Neural progenitor cell (in vitro differentiated cells): ENCODE measurements at regions not wholly inside any gene's neighbourhood (a gene's known extent, or its start where the extent isn't known, plus 50 kb on each side); places are given as distances from the start of the nearest gene placed in this dataset.
"Not testable (repeated sequence)": the region's sequence is repeated elsewhere in the genome, so short reads cannot be mapped to it uniquely, and the experiment has no call there.

ENCODE experiments used
- DNase-seq: peaks from one replicate; pipeline ENCODE4 v3.0.0-alpha.2; 2016; ENCODE audit warnings: low spot score
- H2AFZ ChIP-seq: fragments of 200-600 bp; sonication (generic); replicated peaks from 2 replicates; pipeline ENCODE4 v1.6.1; 2016; ENCODE audit warnings: antibody characterized with exemption
- H3F3A ChIP-seq: fragments of 200-600 bp; sonication (generic); 2 replicates; pipeline ENCODE4 v1.6.1; 2016; ENCODE audit warnings: antibody characterized with exemption, low read depth
- H3K27ac ChIP-seq: fragments of 200-600 bp; sonication (generic); 2 replicates; pipeline ENCODE4 v1.5.1; 2016; ENCODE audit warnings: mild to moderate bottlenecking
- H3K27me3 ChIP-seq: fragments of 200-600 bp; sonication (generic); 2 replicates; pipeline ENCODE4 v1.6.1; 2016; ENCODE audit warnings: mild to moderate bottlenecking, moderate library complexity
- H3K36me3 ChIP-seq: fragments of 200-600 bp; sonication (generic); 2 replicates; pipeline ENCODE4 v1.5.1; 2016
- H3K4me1 ChIP-seq: fragments of 200-600 bp; sonication (generic); 2 replicates; pipeline ENCODE4 v1.6.1; 2016; ENCODE audit warnings: mixed run types
- H3K4me2 ChIP-seq: fragments of 200-600 bp; sonication (generic); 2 replicates; pipeline ENCODE4 v1.6.1; 2016
- H3K4me3 ChIP-seq: fragments of 200-600 bp; sonication (generic); 2 replicates; pipeline ENCODE4 v1.5.1; 2016
- H3K79me2 ChIP-seq: fragments of 200-600 bp; sonication (generic); 2 replicates; pipeline ENCODE4 v1.6.1; 2016; ENCODE audit warnings: low read depth
- H3K9ac ChIP-seq: fragments of 200-600 bp; sonication (generic); 2 replicates; pipeline ENCODE4 v1.6.1; 2016
- H3K9me3 ChIP-seq: fragments of 200-600 bp; sonication (generic); 2 replicates; pipeline ENCODE4 v1.5.1; 2016; ENCODE audit warnings: low read depth
- H4K20me1 ChIP-seq: fragments of 200-600 bp; sonication (generic); 2 replicates; pipeline ENCODE4 v1.6.1; 2016; ENCODE audit warnings: low read depth
- H3K27ac Mint-ChIP-seq: 3 replicates; pipeline ENCODE4 v1.8.0; 2021; ENCODE audit warnings: mixed read lengths
- H3K27me3 Mint-ChIP-seq: 2 replicates; pipeline ENCODE4 v1.8.0; 2022; ENCODE audit warnings: low read depth, mild to moderate bottlenecking, inconsistent platforms, moderate library complexity, mixed read lengths; ENCODE audit not compliant: insufficient read depth
- H3K36me3 Mint-ChIP-seq: 3 replicates; pipeline ENCODE4 v1.8.0; 2021; ENCODE audit warnings: mixed read lengths
- H3K4me1 Mint-ChIP-seq: 3 replicates; pipeline ENCODE4 v1.8.0; 2021; ENCODE audit warnings: mixed read lengths
- H3K4me3 Mint-ChIP-seq: 3 replicates; pipeline ENCODE4 v1.8.0; 2021; ENCODE audit warnings: mild to moderate bottlenecking, moderate library complexity, mixed read lengths
- H3K9me3 Mint-ChIP-seq: 3 replicates; pipeline ENCODE4 v1.8.0; 2020; ENCODE audit warnings: mixed read lengths
- EZH2 ChIP-seq: fragments of 200-600 bp; sonication (generic); IDR thresholded peaks from 2 replicates; pipeline ENCODE4 v1.6.1; 2017; ENCODE audit warnings: antibody characterized with exemption, mild to moderate bottlenecking, moderate library complexity
- EZH2phosphoT487 ChIP-seq: fragments of 200-600 bp; sonication (generic); IDR thresholded peaks from 2 replicates; pipeline ENCODE4 v1.6.1; 2017; ENCODE audit warnings: antibody characterized with exemption
- TF ChIP-seq, protein P1 (sequence below): fragments of 200-600 bp; sonication (generic); IDR thresholded peaks from 2 replicates; pipeline ENCODE4 v1.5.1; 2017; ENCODE audit warnings: antibody characterized with exemption, mild to moderate bottlenecking

DNA sequence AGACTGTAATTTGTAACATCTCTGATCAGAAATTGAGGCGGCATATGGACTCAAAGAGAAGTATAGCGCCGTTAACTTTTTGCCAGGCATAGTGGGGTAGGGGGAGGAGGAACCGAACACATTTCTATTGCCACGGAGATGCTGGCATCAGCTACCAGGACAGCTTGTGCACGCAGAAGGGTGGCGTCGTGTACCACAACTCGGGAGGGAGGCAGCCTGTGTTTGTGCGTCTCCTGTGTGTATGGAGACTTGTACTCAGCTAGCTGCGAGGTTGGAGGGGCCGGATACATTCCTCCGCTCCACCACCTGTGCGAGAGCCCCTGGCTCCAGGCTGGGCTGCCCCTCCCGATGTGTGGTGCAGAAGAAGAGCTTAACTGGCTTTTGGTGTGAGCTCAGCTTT is 634.8 kb downstream of the TYW1 start:
- peaks cover 5% of the 10 kb centered on the region for H3K27me3 Mint-ChIP-seq
- peaks cover 4% of the 10 kb centered on the region for H3K9me3 Mint-ChIP-seq
- H3K4me3 Mint-ChIP-seq = no peak overlapping the region
- no peak overlapping the region for H3K9ac ChIP-seq
- peaks cover 21% of the 10 kb centered on the region for H3K4me1 Mint-ChIP-seq
- peak; percentile 27 for DNase-seq
- H3K27me3 ChIP-seq = no peaks in the 10 kb centered on the region
- no peaks in the 10 kb centered on the region for H3K36me3 Mint-ChIP-seq
- H3K27ac ChIP-seq = no peak overlapping the region
- no peaks in the 10 kb centered on the region for H3K9me3 ChIP-seq
- no peaks in the 10 kb centered on the region for H4K20me1 ChIP-seq
- H3K36me3 ChIP-seq = no peaks in the 10 kb centered on the region
- H3F3A ChIP-seq = peaks cover 7% of the 10 kb centered on the region
- H3K79me2 ChIP-seq = no peaks in the 10 kb centered on the region
- no peak overlapping the region for H2AFZ ChIP-seq
- TF ChIP-seq, protein P1, sequence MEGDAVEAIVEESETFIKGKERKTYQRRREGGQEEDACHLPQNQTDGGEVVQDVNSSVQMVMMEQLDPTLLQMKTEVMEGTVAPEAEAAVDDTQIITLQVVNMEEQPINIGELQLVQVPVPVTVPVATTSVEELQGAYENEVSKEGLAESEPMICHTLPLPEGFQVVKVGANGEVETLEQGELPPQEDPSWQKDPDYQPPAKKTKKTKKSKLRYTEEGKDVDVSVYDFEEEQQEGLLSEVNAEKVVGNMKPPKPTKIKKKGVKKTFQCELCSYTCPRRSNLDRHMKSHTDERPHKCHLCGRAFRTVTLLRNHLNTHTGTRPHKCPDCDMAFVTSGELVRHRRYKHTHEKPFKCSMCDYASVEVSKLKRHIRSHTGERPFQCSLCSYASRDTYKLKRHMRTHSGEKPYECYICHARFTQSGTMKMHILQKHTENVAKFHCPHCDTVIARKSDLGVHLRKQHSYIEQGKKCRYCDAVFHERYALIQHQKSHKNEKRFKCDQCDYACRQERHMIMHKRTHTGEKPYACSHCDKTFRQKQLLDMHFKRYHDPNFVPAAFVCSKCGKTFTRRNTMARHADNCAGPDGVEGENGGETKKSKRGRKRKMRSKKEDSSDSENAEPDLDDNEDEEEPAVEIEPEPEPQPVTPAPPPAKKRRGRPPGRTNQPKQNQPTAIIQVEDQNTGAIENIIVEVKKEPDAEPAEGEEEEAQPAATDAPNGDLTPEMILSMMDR = no peak
- TF ChIP-seq EZH2phosphoT487 (no peak), EZH2 (no peak)
- no peak overlapping the region for H3K4me3 ChIP-seq
- H3K4me2 ChIP-seq = peak overlapping the region; percentile 1
- no peak overlapping the region for H3K27ac Mint-ChIP-seq
- peaks cover 15% of the 10 kb centered on the region for H3K4me1 ChIP-seq

DNA sequence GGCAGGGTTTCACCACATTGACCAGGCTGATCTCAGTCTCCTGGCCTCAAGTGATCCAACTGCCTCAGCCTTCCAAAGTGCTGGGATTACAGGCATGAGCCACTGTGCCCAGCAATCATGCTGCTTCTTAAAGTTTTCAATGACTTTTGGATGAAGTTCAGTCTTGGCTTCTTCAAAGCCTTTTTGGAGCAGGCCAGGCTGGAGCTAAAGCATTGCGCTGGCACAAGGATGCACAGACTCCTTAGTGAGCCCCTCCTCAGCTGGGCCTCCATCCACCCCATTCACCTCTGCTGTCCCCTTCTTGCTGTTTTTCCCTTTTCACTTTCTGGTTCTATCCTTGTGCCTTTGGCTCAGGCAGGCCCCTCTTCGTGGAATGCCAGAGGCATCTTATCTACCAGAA is 638.6 kb downstream of the TYW1 start:
- H3K4me3 Mint-ChIP-seq = no peak overlapping the region
- Histone ChIP-seq H3K79me2 (no peaks in the 10 kb centered on the region), H3K9ac (no peak overlapping the region), H2AFZ (no peak overlapping the region), H3K4me3 (no peak overlapping the region), H3K27me3 (no peaks in the 10 kb centered on the region), H3F3A (no peaks in the 10 kb centered on the region), H3K4me2 (no peak overlapping the region), H3K27ac (no peak overlapping the region), H3K4me1 (peaks cover 11% of the 10 kb centered on the region), H3K9me3 (no peaks in the 10 kb centered on the region), H3K36me3 (no peaks in the 10 kb centered on the region), H4K20me1 (no peaks in the 10 kb centered on the region)
- DNase-seq = no peak
- peaks cover 15% of the 10 kb centered on the region for H3K4me1 Mint-ChIP-seq
- H3K27ac Mint-ChIP-seq = no peak overlapping the region
- H3K27me3 Mint-ChIP-seq = peaks cover 2% of the 10 kb centered on the region
- H3K36me3 Mint-ChIP-seq = no peaks in the 10 kb centered on the region
- TF ChIP-seq EZH2phosphoT487 (no peak), EZH2 (no peak)
- TF ChIP-seq, protein P1 = no peak
- H3K9me3 Mint-ChIP-seq = peaks cover 5% of the 10 kb centered on the region

DNA sequence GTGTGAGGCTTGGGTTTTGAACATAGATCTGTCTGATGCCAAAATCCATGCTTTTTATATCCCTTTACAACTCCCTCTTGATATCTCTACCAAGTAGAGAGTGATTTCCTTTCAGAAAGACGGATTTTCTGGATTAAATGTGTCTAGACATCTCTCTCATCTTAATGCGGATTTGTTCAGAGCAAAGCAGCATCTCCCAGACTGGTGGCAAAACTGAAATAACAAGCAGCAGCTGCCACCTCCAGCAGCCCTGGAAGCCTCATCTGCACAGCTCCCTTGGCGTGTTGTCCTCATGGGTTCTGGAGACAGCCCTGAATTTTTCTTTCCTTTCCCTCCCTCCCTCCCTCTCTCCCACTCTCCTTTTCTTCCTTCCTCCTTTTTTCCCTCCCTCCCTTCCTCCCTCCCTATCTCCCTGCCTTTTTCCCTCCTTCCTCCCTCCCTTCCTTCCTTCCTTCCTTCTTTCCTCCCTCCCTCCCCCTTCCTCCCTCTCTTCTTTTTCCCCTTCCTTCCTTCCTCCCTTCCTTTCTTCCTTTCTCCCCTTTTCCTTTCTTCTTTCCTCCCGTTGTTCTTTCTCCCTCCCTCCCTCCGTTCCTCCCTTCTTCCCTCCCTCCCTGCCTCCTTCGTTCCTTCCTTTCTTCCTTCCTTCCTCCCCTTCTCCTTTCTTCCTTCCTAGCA is 639.9 kb downstream of the TYW1 start:
- Histone ChIP-seq H3K27me3 (no peaks in the 10 kb centered on the region), H3K9ac (no peak overlapping the region), H3F3A (no peaks in the 10 kb centered on the region), H3K79me2 (no peaks in the 10 kb centered on the region), H3K4me1 (no peaks in the 10 kb centered on the region), H3K27ac (no peak overlapping the region), H3K4me3 (no peak overlapping the region), H4K20me1 (no peaks in the 10 kb centered on the region), H3K4me2 (no peak overlapping the region), H2AFZ (peak overlapping the region; percentile 87), H3K9me3 (no peaks in the 10 kb centered on the region), H3K36me3 (no peaks in the 10 kb centered on the region)
- DNase-seq = no peak
- H3K4me1 Mint-ChIP-seq = peaks cover 3% of the 10 kb centered on the region
- no peak overlapping the region for H3K4me3 Mint-ChIP-seq
- peak overlapping the region; percentile 70 for H3K27ac Mint-ChIP-seq
- H3K27me3 Mint-ChIP-seq = peaks cover 4% of the 10 kb centered on the region
- TF ChIP-seq EZH2phosphoT487 = no peak
- peaks cover 5% of the 10 kb centered on the region for H3K9me3 Mint-ChIP-seq
- H3K36me3 Mint-ChIP-seq = no peaks in the 10 kb centered on the region

DNA sequence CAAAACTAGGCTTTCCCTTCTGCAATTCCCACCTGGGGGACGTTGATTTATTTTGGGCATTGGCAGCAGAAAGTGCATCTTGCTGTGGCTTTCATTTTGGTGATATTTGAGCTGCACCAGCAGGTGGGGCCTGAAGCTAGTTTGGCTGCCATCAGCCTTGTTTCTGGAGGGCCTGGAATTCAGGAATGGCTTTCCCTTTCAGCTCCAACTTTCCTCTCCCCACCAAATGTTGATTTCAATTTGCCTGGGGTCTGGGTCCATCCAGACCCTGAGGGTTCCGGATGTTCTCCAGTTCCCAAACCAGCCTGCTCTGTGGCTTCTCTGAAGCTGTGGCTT is 640.4 kb downstream of the TYW1 start:
- H3K4me1 ChIP-seq = no peaks in the 10 kb centered on the region
- H3K4me3 ChIP-seq = no peak overlapping the region
- no peak overlapping the region for H3K27ac ChIP-seq
- H3K9ac ChIP-seq = no peak overlapping the region
- no peak for TF ChIP-seq EZH2
- TF ChIP-seq, protein P1 = peak; percentile 50
- no peaks in the 10 kb centered on the region for H3F3A ChIP-seq
- peak; percentile 44 for DNase-seq
- no peaks in the 10 kb centered on the region for H4K20me1 ChIP-seq
- H3K36me3 ChIP-seq = no peaks in the 10 kb centered on the region
- Mint-ChIP-seq H3K9me3 (peaks cover 5% of the 10 kb centered on the region), H3K27ac (peak overlapping the region; percentile 70), H3K36me3 (no peaks in the 10 kb centered on the region), H3K27me3 (peaks cover 4% of the 10 kb centered on the region), H3K4me1 (peaks cover 3% of the 10 kb centered on the region), H3K4me3 (no peak overlapping the region)
- H2AFZ ChIP-seq = peak overlapping the region; percentile 87
- H3K4me2 ChIP-seq = no peak overlapping the region
- no peaks in the 10 kb centered on the region for H3K9me3 ChIP-seq
- no peaks in the 10 kb centered on the region for H3K79me2 ChIP-seq
- no peaks in the 10 kb centered on the region for H3K27me3 ChIP-seq

GRCh38 chr7:67642542-67642941 is 645.9 kb downstream of the TYW1 start:
- not testable (repeated sequence) for H4K20me1 ChIP-seq, H3K9me3 ChIP-seq, H3K9ac ChIP-seq, H3K36me3 ChIP-seq, H3K4me2 ChIP-seq, H2AFZ ChIP-seq, H3K27me3 Mint-ChIP-seq, H3K4me1 Mint-ChIP-seq, H3K4me3 ChIP-seq, H3K27me3 ChIP-seq, H3K27ac ChIP-seq, DNase-seq, H3K4me1 ChIP-seq, H3F3A ChIP-seq, H3K36me3 Mint-ChIP-seq, H3K79me2 ChIP-seq, H3K27ac Mint-ChIP-seq, H3K4me3 Mint-ChIP-seq, H3K9me3 Mint-ChIP-seq
